ENCODE measurements at regions not wholly inside any gene's neighbourhood (a gene's known extent, or its start where the extent isn't known, plus 50 kb on each side); places are given as distances from the start of the nearest gene placed in this dataset.
A peak's percentile ranks its signal among the peaks of the same experiment; 100 is the strongest.

- H3K4me1 Mint-ChIP-seq = no peaks in the 10 kb centered on the region
- H3K9me3 Mint-ChIP-seq = peaks cover 0 to 21% (median 2%) of the 10 kb centered on the region in 3 donors
- H3K36me3 Mint-ChIP-seq = no peaks in the 10 kb centered on the region
- no peak overlapping the region for H3K27ac Mint-ChIP-seq
- no peaks in the 10 kb centered on the region for H3K27me3 Mint-ChIP-seq
- no peak overlapping the region for H3K4me3 Mint-ChIP-seq
Measured at GRCh38 chr15:39365873-39366272, 215.0 kb upstream of the THBS1 start.

- Mint-ChIP-seq H3K36me3 (peaks cover under 1% of the 10 kb centered on the region), H3K4me3 (no peak overlapping the region)
Measured at GRCh38 chr15:39367596-39367995, 213.3 kb upstream of the THBS1 start.

GRCh38 chr15:39369768-39370167, 211.1 kb upstream of the THBS1 start:
- no peak overlapping the region for H3K27ac Mint-ChIP-seq
- peaks cover 0 to 27% (median 5%) of the 10 kb centered on the region in 3 donors for H3K9me3 Mint-ChIP-seq
- peaks cover 2% of the 10 kb centered on the region for H3K36me3 Mint-ChIP-seq
- no peaks in the 10 kb centered on the region for H3K27me3 Mint-ChIP-seq
- peak overlapping the region in 1 of 4 donors; percentile 63 for H3K4me3 Mint-ChIP-seq
- no peaks in the 10 kb centered on the region for H3K4me1 Mint-ChIP-seq

More at GRCh38 chr15:39367596-39367995, 213.3 kb upstream of the THBS1 start:
- H3K27me3 Mint-ChIP-seq = no peaks in the 10 kb centered on the region
- peaks cover 0 to 24% (median 4%) of the 10 kb centered on the region in 3 donors for H3K9me3 Mint-ChIP-seq
- no peaks in the 10 kb centered on the region for H3K4me1 Mint-ChIP-seq
- H3K27ac Mint-ChIP-seq = no peak overlapping the region

GRCh38 chr15:39376371-39376909, 204.4 kb upstream of the THBS1 start:
- H3K4me3 Mint-ChIP-seq = no peak overlapping the region
- H3K27ac Mint-ChIP-seq = no peak overlapping the region
- H3K27me3 Mint-ChIP-seq = no peaks in the 10 kb centered on the region
- H3K36me3 Mint-ChIP-seq = peaks cover 2% of the 10 kb centered on the region
- H3K4me1 Mint-ChIP-seq = no peaks in the 10 kb centered on the region
- peaks cover 0 to 12% (median 3%) of the 10 kb centered on the region in 3 donors for H3K9me3 Mint-ChIP-seq

GRCh38 chr15:39381517-39381916, 199.4 kb upstream of the THBS1 start:
- H3K27me3 Mint-ChIP-seq = no peaks in the 10 kb centered on the region
- no peaks in the 10 kb centered on the region for H3K4me1 Mint-ChIP-seq
- no peaks in the 10 kb centered on the region for H3K9me3 Mint-ChIP-seq
- no peak overlapping the region for H3K4me3 Mint-ChIP-seq
- no peak overlapping the region for H3K27ac Mint-ChIP-seq
- H3K36me3 Mint-ChIP-seq = no peaks in the 10 kb centered on the region

- H3K27me3 Mint-ChIP-seq = peaks cover 2% of the 10 kb centered on the region
- no peak overlapping the region for H3K4me3 Mint-ChIP-seq
- H3K9me3 Mint-ChIP-seq = no peaks in the 10 kb centered on the region
- no peak overlapping the region for H3K27ac Mint-ChIP-seq
- no peaks in the 10 kb centered on the region for H3K4me1 Mint-ChIP-seq
- H3K36me3 Mint-ChIP-seq = no peaks in the 10 kb centered on the region
Measured at GRCh38 chr15:39388118-39388517, 192.8 kb upstream of the THBS1 start.

- no peaks in the 10 kb centered on the region for H3K9me3 Mint-ChIP-seq
- no peak overlapping the region for H3K4me3 Mint-ChIP-seq
- H3K27me3 Mint-ChIP-seq = peaks cover 2% of the 10 kb centered on the region
- no peaks in the 10 kb centered on the region for H3K36me3 Mint-ChIP-seq
- H3K4me1 Mint-ChIP-seq = no peaks in the 10 kb centered on the region
- no peak overlapping the region for H3K27ac Mint-ChIP-seq
Measured at GRCh38 chr15:39391230-39391629, 189.6 kb upstream of the THBS1 start.

- Mint-ChIP-seq H3K36me3 (no peaks in the 10 kb centered on the region), H3K4me1 (no peaks in the 10 kb centered on the region), H3K9me3 (no peaks in the 10 kb centered on the region), H3K4me3 (no peak overlapping the region), H3K27ac (no peak overlapping the region), H3K27me3 (peaks cover 2% of the 10 kb centered on the region)
Measured at GRCh38 chr15:39392469-39393047, 188.3 kb upstream of the THBS1 start.

- no peak overlapping the region for H3K4me3 Mint-ChIP-seq
- no peaks in the 10 kb centered on the region for H3K9me3 Mint-ChIP-seq
- H3K4me1 Mint-ChIP-seq = no peaks in the 10 kb centered on the region
- H3K27me3 Mint-ChIP-seq = peaks cover 2% of the 10 kb centered on the region
- H3K27ac Mint-ChIP-seq = no peak overlapping the region
- no peaks in the 10 kb centered on the region for H3K36me3 Mint-ChIP-seq
Measured at GRCh38 chr15:39393575-39394335, 187.1 kb upstream of the THBS1 start.

GRCh38 chr15:39394496-39394895, 186.4 kb upstream of the THBS1 start:
- H3K27me3 Mint-ChIP-seq = peaks cover 2% of the 10 kb centered on the region
- H3K36me3 Mint-ChIP-seq = no peaks in the 10 kb centered on the region
- no peaks in the 10 kb centered on the region for H3K9me3 Mint-ChIP-seq
- H3K4me1 Mint-ChIP-seq = no peaks in the 10 kb centered on the region
- H3K27ac Mint-ChIP-seq = no peak overlapping the region
- H3K4me3 Mint-ChIP-seq = no peak overlapping the region

GRCh38 chr15:39396979-39397615, 183.8 kb upstream of the THBS1 start:
- Mint-ChIP-seq H3K27ac (no peak overlapping the region), H3K4me3 (no peak overlapping the region), H3K4me1 (no peaks in the 10 kb centered on the region), H3K9me3 (no peaks in the 10 kb centered on the region), H3K27me3 (peaks cover 1% of the 10 kb centered on the region), H3K36me3 (no peaks in the 10 kb centered on the region)

- H3K27ac Mint-ChIP-seq = no peak overlapping the region
Measured at GRCh38 chr15:39397883-39398282, 183.0 kb upstream of the THBS1 start.

GRCh38 chr15:39399600-39399999, 181.3 kb upstream of the THBS1 start:
- H3K4me1 Mint-ChIP-seq = peaks cover 0 to 2% (median 0%) of the 10 kb centered on the region in 3 donors
- H3K9me3 Mint-ChIP-seq = no peaks in the 10 kb centered on the region
- peaks cover 1% of the 10 kb centered on the region for H3K27me3 Mint-ChIP-seq
- no peak overlapping the region for H3K4me3 Mint-ChIP-seq
- no peaks in the 10 kb centered on the region for H3K36me3 Mint-ChIP-seq
- no peak overlapping the region for H3K27ac Mint-ChIP-seq

More at GRCh38 chr15:39397883-39398282, 183.0 kb upstream of the THBS1 start:
- Mint-ChIP-seq H3K9me3 (no peaks in the 10 kb centered on the region), H3K36me3 (no peaks in the 10 kb centered on the region), H3K4me1 (no peaks in the 10 kb centered on the region), H3K4me3 (no peak overlapping the region), H3K27me3 (peaks cover 1% of the 10 kb centered on the region)

- peaks cover 0 to 2% (median 0%) of the 10 kb centered on the region in 3 donors for H3K4me1 Mint-ChIP-seq
- H3K4me3 Mint-ChIP-seq = no peak overlapping the region
- no peaks in the 10 kb centered on the region for H3K36me3 Mint-ChIP-seq
- peaks cover 1% of the 10 kb centered on the region for H3K27me3 Mint-ChIP-seq
- no peak overlapping the region for H3K27ac Mint-ChIP-seq
- no peaks in the 10 kb centered on the region for H3K9me3 Mint-ChIP-seq
Measured at GRCh38 chr15:39400002-39400401, 180.9 kb upstream of the THBS1 start.

- H3K9me3 Mint-ChIP-seq = no peaks in the 10 kb centered on the region
- H3K4me1 Mint-ChIP-seq = peaks cover 0 to 2% (median 0%) of the 10 kb centered on the region in 3 donors
- H3K4me3 Mint-ChIP-seq = no peak overlapping the region
- H3K36me3 Mint-ChIP-seq = no peaks in the 10 kb centered on the region
- H3K27ac Mint-ChIP-seq = no peak overlapping the region
- peaks cover 1% of the 10 kb centered on the region for H3K27me3 Mint-ChIP-seq
Measured at GRCh38 chr15:39400821-39401550, 179.9 kb upstream of the THBS1 start.
